HG03095 (cell line): ENCODE measurements at regions not wholly inside any gene's neighbourhood (a gene's known extent, or its start where the extent isn't known, plus 50 kb on each side); places are given as distances from the start of the nearest gene placed in this dataset.
"Not testable (repeated sequence)": the region's sequence is repeated elsewhere in the genome, so short reads cannot be mapped to it uniquely, and the experiment has no call there.

Source experiments
- ATAC-seq: cut with Tn5 transposase; IDR thresholded peaks from one replicate; pipeline ENCODE4 v1.9.1; 2021; ENCODE audit warnings: moderate library complexity; ENCODE audit not compliant: unreplicated experiment

DNA sequence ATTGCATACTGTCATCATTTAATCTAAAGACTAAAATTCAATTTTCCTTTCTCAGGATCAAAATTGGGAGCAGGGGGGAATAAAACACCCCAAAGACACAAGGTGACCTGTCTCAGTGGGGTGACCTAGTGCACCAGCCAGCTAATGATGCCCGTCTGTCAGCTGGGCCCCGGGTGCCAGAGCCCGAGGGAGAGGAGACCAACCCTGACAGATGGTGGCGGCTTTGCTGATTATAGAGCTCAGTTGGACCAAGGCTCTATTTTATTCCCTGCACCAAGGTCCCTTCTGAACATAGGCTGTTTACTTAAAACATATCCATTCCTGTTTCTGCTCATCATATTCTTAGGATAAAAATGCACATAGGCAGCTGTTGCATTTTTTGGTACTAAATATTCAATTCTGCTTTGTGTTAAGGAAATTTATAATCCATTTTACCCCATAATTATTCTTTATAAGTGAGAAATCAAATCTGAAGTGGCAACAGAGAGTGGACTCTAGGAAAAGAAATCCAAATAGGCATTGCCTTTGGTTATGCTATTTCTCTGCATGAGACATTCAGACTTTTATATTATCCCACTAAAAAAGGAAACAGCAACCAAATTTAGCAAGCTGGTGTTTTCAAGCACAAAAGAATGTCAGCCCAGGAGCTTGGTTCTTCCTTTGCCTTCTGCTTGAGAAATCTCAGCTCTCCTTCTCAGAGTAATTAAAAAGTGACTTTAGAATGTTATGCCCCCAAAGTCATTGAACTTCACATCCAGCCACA is 96.8 kb upstream of the IFNG-AS1 start:
- ATAC-seq: no peak

DNA sequence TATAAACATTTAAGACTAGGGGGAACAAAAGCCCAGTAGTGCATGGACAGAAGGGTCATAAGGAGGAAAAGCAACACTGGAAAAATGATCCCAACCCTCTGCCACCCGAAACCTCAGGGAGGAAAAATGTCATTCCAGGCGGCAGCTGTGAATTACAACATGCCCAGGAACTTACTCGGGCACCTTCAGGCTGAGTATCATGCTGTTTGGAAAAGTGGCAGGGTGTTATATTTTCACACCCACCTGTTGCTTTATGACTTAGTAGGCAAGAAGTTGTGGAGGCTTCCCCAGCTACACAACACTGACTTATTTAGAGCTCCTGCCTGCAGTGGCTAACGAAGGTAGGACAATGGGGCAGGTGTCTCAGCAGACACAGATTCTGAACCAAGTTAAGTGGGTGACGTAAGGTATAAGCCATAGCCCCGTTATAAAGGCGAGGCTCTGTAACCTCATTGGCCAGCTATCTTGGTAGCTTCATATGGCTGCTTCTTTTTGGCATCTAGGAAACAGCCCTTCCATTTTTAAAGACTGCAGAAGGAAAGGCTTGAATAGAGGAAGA is 96.1 kb upstream of the IFNG-AS1 start:
- no peak for ATAC-seq

DNA sequence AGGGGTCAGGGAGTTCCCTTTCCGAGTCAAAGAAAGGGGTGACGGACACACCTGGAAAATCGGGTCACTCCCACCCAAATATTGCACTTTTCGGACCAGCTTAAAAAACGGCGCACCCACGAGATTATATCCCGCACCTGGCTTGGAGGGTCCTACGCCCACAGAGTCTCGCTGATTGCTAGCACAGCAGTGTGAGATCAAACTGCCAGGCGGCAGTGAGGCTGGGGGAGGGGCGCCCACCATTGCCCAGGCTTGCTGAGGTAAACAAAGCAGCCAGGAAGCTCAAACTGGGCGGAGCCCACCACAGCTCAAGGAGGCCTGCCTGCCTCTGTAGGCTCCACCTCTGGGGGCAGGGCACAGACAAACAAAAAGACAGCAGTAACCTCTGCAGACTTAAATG is 88.8 kb upstream of the IFNG-AS1 start:
- not testable (repeated sequence) for ATAC-seq

DNA sequence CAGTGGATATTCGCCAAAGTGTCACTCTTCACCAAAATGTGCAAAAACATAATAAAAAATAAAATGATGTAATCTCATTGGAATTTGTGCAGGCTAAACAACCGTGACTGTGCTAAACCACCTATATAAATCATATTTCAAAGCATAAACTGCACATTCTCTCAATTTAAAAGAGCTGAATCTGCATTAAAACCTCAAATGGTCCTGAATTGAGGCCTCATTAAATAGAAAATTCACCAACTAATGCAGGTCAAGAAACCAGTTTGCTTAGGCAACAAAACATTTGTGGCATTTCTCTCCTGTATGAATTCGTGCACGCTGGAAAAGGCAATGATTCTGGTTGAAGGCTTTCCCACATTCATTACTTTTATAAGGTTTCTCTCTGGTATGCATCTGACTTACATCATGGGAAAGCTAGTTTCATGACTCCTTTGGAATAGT is 80.1 kb upstream of the IFNG-AS1 start:
- no peak for ATAC-seq

DNA sequence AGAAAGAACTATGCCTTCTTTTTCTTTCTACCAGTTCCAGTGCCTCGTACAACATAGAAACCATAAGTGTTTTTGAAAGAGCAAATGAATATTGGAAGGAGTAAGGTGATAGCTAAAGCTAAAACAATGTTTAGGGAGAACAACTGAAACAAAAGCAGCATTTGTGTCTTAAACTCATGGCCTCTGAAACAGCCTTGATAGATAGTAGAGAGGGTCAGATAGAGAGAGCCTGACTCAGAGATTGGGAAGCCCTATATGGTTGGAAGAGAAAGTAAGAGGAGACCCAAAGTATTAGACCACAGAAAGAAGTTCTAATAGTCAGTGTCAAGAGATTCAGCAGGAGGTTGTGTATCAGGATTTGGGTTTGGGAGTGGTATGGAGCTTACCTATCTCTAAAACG is 79.6 kb upstream of the IFNG-AS1 start:
- ATAC-seq: no peak

DNA sequence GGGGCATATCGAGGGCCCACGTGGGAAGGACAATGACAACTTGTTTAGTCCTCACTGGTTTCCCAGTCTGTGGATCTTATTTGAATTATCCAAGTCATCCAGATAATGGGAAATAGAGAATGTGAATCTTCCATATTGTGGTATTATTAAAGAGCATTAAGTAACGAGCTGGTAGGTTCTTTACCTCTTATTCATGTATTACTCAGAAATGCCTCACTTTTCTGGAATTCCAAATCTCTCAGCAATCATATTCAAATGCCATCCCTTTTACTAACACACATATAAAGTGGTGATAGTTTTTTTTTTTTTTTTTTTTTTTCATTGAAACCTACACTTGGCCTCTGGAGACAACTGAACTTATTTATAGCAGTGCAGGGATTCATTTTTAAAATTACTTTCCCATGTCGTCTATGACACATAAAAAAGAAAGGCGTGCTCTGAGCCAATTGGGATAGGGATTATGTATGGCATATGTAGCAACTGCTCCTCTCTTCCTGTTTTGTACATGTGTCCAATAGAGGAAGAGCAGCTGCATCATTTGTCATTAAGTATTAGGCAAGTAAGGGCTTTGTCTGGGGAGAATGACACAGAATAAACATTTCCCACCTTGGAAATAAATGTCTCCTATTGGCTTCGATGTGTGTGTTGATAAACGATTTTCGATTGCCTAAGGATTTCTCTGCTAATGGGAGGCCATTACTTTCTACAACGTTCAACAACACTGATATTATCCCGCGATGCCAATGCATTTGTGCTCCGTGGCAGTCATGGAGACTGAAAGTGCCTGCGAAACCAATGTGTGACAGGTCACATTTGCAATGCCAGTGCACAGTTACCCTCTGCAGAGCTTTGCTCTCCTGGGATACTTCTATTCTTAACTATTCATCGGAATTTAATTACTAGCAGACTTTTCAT is 78.6 kb upstream of the IFNG-AS1 start:
- ATAC-seq: no peak

DNA sequence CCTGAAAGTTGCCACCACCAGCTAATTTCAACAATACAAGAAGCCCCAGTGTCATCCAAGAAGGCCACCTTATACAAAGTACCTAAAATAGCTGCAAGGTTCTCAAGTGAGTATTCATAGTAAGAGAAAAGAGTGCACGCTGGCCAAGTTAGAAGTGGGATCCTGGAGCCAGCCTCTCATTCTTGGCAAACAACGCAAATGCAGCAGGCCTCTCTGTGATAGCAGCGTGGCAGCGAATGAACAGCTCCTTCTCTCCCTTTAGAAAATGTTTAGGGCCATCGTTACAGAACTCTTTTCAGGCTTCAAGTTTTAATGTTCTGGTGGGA is 78.0 kb upstream of the IFNG-AS1 start:
- ATAC-seq: no peak

DNA sequence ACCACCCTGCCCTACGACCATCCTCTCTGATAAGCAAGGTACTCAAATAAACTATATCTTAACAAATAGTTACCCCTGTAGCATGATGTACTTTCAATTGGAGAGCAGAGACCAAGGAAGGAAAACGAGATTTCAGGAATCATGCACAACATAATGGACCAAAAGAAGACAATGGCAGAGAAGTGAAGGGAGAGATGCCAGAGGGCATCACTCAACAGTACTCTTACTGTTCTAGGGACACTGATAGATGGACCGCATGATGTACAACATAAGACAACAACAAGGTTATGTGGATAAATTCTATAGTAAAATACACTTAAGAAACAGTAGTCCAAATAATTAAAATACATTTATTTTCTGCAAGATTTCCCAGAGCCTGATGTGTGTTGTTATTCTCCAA is 77.5 kb upstream of the IFNG-AS1 start:
- no peak for ATAC-seq

DNA sequence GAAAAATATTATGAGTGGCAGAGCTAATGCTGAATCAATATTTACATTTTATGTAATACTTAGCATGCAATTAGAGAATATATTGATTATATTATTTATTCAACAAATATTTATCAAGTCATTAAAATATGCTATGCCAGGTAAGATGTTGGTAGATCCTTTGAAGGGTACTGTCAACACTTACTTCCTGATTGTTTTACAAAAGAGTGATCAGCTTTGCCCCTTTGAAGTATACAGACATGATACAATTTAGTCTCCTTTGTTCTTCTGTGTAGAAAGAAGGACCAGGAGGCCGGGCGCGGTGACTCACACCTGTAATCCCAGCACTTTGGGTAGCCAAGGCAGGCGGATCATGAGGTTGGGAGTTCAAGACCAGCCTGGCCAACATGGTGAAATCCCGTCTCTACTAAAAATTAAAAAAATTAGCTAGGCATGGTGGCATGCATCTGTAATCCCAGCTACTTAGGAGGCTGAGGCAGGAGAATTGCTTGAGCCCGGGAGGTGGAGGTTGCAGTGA is 73.9 kb upstream of the IFNG-AS1 start:
- ATAC-seq: no peak

DNA sequence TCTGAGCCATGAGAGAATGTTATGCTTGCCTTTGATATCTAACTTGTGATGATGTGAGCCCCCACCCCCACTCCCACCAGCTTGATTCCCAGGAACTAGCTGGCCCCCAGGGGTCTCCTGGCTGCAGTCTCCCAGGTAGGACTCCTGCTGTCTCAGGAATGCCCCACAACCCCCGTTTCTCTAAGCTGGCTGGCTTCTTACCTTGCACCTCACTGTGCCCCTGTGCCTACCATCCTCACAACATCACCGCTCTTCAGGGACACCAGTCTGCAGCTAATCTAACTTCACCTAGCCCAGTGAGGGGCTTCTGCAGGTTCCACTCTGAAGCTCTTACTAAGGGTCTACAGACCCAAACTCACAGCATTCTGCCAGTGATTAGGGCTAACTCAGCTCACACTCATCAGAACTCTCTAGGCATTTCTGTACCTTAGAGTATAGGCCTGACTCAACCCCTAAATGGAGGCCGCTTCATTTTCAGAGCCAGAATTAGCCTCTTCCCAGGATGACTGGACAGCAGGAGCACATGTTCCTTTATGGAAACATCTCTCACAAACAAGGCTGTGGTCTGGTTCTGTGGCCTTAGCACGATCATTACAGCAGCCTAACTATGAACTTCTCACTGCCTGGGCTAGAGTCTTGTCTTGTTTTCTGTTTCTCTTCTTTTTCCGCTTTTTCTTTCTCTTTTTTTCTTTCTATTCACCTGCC is 72.8 kb upstream of the IFNG-AS1 start:
- no peak for ATAC-seq

DNA sequence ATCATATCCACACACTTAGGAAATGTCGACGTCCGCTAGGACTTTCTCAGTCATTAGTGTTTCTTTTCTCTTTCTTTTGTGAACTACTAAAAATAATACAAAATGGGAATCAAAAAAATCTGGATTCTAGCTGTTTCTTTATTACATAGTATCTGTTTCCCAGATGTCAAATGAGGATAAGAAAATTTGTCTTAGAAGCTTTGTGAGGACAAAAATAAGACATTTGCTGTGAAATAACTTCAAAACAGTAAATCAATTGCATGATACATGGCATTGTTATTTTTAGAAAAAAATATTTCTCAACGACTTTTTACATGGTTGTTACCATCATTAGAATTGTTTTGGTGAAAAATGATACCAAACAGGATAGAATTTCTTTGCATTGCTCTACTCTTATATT is 71.4 kb upstream of the IFNG-AS1 start:
- ATAC-seq: no peak

DNA sequence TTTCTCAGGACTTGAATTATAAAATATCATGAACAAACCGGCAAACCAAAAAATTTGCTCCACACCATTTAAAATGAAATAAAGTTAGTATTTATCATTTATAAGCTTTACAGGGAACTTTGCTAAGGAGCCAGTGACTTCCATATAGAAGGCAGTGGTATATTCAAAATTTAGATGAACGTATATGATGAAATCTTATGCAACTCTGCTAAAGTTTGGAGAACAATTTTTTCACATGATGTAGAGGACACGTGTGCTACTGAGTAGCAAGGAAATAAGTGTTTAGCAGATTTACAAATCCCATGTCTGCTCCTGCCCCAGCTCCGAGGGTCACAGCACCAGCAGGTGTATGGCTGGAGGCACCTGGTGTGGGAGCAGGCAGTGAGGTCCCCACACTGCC is 70.8 kb upstream of the IFNG-AS1 start:
- no peak for ATAC-seq

DNA sequence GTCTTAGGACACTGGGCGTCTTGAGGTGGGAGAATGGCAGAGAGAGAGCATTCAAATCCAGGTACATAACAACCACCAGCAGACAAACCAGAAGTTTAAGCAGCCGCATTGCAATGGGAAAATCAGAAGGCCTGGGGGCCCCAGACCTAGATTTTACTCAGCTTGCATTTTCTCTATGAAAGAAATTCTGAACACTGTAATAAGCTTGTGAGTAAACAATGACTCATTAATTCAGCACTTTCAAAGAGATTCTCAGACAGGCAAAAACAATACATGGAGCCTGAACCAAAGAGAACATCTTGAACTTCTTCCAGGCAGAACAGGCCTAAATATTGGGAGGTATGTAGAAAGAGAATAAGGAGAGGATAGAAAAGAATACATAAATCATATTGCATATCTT is 69.8 kb upstream of the IFNG-AS1 start:
- ATAC-seq: no peak

DNA sequence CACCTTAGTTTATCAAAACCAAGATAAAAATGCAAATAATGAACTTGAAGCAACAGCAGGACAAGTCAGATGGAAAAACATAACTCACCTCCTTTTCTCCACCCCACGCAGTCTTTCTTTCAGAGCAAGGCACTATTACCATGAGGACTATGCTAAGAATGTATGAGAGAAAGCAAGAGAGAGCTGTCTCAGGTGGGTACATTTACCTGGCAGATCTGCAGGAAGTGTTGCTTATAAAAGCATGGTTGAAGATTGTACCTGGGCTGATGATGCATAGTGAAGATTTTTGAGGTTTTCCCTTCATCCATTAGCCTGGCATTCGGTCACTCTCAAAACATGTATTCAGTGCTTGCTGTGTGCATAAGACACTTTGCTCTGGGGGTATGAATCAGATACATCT is 68.8 kb upstream of the IFNG-AS1 start:
- no peak for ATAC-seq

DNA sequence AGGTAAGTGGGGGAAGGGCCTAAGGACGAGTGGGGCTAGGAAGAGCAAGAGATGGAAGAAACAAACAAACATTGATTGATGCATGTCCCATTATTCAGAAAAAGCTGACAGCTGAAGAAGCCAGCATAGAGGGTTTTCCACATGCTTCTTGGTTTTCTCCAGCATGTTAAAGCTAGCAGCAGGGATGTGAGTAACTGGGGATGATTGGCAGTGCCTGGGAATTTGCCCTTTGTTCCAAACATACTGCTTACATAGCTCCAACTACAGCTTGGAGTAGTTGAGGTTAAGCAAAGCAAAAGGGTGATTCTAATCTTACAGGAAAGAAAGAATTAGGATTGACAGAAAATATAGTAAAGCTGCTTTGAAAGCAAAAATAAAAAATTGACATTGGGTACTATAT is 68.0 kb upstream of the IFNG-AS1 start:
- ATAC-seq: no peak

DNA sequence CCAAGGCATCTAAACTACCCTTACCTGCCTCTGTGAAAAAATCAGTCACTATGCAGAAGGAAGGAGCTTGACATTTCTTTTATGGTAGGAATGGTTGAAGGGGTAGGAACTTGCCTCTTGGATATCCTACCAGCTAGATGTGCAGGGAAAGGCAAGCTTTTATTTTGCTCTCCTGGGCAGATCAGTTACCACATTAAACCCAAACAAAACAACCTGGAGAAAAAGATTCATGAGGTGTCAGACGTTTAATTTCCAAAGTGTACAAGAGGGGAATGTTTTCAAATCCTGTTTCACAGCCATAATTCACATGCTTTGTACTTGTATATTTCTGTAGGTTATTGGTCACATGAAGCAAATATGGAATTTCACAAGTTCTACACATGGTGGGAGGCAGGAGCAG is 67.0 kb upstream of the IFNG-AS1 start:
- ATAC-seq: no peak

DNA sequence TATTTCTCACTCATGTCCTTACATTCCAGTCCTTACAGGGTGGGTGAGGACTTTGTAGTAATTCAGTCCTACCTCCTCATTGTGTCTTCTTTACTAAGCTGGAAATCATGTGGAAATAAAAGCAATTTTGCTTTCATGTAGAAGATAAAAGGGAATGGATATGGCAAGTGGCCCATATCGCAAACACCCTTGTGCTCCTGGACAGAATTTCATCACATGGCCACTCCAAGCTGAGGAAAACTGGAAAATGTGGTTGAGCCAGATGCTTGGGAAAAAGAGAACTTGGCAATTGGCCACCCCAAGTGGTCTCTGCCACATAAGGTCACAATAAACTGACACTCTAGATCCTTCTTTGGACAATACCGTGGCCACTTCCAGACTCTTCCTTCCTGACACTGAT is 64.2 kb upstream of the IFNG-AS1 start:
- no peak for ATAC-seq

DNA sequence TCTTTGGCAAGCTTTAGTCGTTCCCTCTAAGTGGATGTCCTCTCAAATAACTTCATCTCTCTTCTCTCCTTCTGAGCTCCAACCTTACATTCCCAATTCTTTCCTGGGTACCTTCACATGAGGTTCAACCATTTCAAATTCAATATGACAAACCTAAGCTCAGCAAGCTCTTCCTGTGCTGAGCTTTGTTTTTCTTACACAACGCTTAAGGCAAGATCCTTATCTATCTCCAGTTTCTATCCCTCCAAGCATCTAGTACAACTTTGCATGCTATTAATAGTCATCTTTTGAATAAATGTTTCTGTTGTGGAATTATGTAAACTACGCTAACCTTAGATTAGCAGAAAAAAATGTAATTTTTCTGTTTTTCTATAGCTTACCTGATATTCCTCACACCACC is 63.7 kb upstream of the IFNG-AS1 start:
- ATAC-seq: no peak

DNA sequence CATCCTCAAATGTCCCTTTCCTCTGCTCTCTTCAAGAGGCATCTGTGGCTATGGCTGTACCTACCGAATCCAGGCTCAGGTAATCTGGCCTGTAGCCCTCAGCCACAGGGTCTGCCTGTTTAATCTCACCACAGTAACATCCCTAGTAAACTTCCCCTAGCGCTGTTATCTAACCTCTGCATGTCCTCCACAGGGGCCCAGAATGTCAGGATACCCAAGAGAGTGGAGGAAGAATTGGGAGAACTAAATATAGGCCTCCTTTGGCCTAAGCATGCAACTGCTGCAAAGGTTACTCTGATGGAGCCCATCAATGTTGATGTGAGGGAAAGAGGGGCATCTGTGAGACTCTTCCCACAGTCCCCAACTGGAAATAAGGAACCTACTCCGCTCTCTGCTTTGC is 63.2 kb upstream of the IFNG-AS1 start:
- ATAC-seq: no peak

DNA sequence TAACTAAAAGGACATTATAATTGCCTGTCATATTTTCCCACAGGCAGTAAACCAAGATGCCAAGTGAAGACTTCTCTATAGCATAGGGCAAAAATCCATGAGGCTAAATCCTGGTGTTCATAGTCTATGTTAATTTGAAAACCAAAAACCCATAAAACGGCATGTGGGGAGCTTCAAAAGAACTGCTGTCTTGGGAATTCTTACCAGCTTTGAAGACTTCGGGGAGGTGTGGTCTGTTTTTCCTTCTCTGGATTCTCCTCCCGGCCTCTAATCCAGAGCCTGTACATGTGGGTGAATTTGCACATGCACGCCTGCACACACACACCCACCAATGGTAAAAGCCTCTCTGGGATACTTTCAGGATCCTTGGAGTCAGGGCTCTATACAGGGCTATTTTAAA is 61.9 kb upstream of the IFNG-AS1 start:
- ATAC-seq: no peak

DNA sequence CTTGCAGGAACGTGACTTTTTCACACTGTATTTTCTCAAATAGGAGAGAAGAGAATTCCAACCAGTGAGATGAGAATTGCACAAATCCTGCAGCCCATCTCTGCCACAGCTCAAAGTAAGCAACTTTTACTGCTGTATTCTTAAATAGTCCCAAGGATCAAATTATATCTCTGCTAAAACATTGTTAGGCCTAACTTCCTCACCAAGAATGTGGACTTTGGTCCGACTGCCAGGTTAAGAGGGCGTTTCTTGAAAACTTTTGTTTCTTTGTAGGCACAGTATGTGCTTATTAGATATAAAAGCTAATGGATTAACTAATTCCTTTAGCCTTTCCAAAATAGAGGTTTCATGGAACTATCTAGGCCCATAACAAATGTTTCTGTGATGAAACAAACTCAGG is 61.4 kb upstream of the IFNG-AS1 start:
- no peak for ATAC-seq
